A549 (cell line): ENCODE measurements at regions not wholly inside any gene's neighbourhood (a gene's known extent, or its start where the extent isn't known, plus 50 kb on each side); places are given as distances from the start of the nearest gene placed in this dataset.

Experiments used
- ATAC-seq, 2 experiments: fragments of 200-7000 bp in 1 of 2; fragments of >200 bp in 1 of 2; cut with Nextera tagmentation in 1 of 2; cut with Tn5 transposase in 1 of 2; 3 replicates each; pipeline versions ENCODE4 v1.8.0 to v1.9.1; 2018 to 2020; ENCODE audit warnings: mild to moderate bottlenecking in 1 of 2, moderate library complexity in 1 of 2
- CTCF ChIA-PET: fragments of 300-600 bp; sonication (Branson Sonifier 250); formaldehyde crosslinking; extraction: SDS; loops from one replicate; lab custom pipeline; 2021; ENCODE audit warnings: antibody characterized with exemption, inconsistent platforms; lab: Yijun Ruan, JAX
- POLR2A ChIA-PET: fragments of 350-600 bp; formaldehyde crosslinking; extraction: SDS; loops from one replicate; lab custom pipeline; 2021; ENCODE audit warnings: antibody characterized with exemption, inconsistent platforms; lab: Yijun Ruan, JAX
- DNase-seq, 2 experiments: peaks; one replicate each; pipeline versions ENCODE4 v3.0.0 to v3.0.0-alpha.2; 2011 to 2016; ENCODE audit warnings: low read depth in 1 of 2, low spot score in 1 of 2
- FAIRE-seq: peaks from 2 replicates; lab custom pipeline; 2011; peaks lifted over from hg19 to GRCh38; lab: Jason Lieb, UNC
- H3K27ac ChIP-seq, 2 experiments: fragments of >200 bp; sonication (Bioruptor Twin); formaldehyde crosslinking; 3 replicates each; pipeline ENCODE4 v1.5.1; 2016 to 2017
- H3K4me1 ChIP-seq: fragments of >200 bp; sonication (Bioruptor Twin); formaldehyde crosslinking; 3 replicates; pipeline ENCODE4 v1.6.1; 2016
- H3K4me2 ChIP-seq: fragments of >200 bp; sonication (Bioruptor Twin); formaldehyde crosslinking; 3 replicates; pipeline ENCODE4 v1.6.1; 2016
- H3K4me3 ChIP-seq: fragments of >200 bp; sonication (Bioruptor Twin); formaldehyde crosslinking; 3 replicates; pipeline ENCODE4 v1.5.1; 2016
- H3K9me3 ChIP-seq: fragments of >200 bp; sonication (Bioruptor Twin); formaldehyde crosslinking; 3 replicates; pipeline ENCODE4 v1.6.1; 2016
- BHLHE40 ChIP-seq: IDR thresholded peaks from 2 replicates; pipeline ENCODE4 v1.6.1; 2012; ENCODE audit warnings: low read depth, low read length, inconsistent platforms
- CBX2 ChIP-seq: fragments of 200-600 bp; sonication (generic); IDR thresholded peaks from 2 replicates; pipeline ENCODE4 v1.6.1; 2016; ENCODE audit warnings: low read depth, mild to moderate bottlenecking, borderline replicate concordance
- EHF ChIP-seq: fragments of 250-450 bp; sonication (Bioruptor Pico); IDR thresholded peaks from 2 replicates; pipeline ENCODE4 v1.5.0; 2020; ENCODE audit warnings: mild to moderate bottlenecking
- ESRRA ChIP-seq: fragments of 150-350 bp; IDR thresholded peaks from 2 replicates; pipeline ENCODE4 v1.6.1; 2014; ENCODE audit warnings: mild to moderate bottlenecking, low read length, borderline replicate concordance
- FOSB ChIP-seq: fragments of 250-450 bp; sonication (Bioruptor Pico); IDR thresholded peaks from 2 replicates; pipeline ENCODE4 v1.5.0; 2020; ENCODE audit warnings: mild to moderate bottlenecking, moderate library complexity
- FOSL2 ChIP-seq, 2 experiments: fragments of 450-650 bp in 1 of 2; fragments of >200 bp in 1 of 2; sonication (Bioruptor Twin) in 1 of 2; formaldehyde crosslinking; IDR thresholded peaks; 2 replicates each; pipeline versions ENCODE4 v1.5.0 to v1.6.1; 2016 to 2020; ENCODE audit warnings: mild to moderate bottlenecking in 1 of 2, moderate library complexity in 1 of 2
- GATA3 ChIP-seq: IDR thresholded peaks from 2 replicates; pipeline ENCODE4 v1.6.1; 2012; ENCODE audit warnings: borderline replicate concordance
- HEYL ChIP-seq: fragments of 250-450 bp; sonication (Bioruptor Pico); IDR thresholded peaks from 2 replicates; pipeline ENCODE4 v1.8.0; 2021; ENCODE audit warnings: mild to moderate bottlenecking, moderate library complexity
- KDM1A ChIP-seq: fragments of 200-600 bp; sonication (generic); IDR thresholded peaks from 2 replicates; pipeline ENCODE4 v1.6.1; 2016; ENCODE audit warnings: low read depth, mild to moderate bottlenecking
- KDM5A ChIP-seq: fragments of 200-600 bp; sonication (generic); IDR thresholded peaks from 2 replicates; pipeline ENCODE4 v1.6.1; 2016; ENCODE audit warnings: antibody characterized with exemption, mild to moderate bottlenecking
- MAZ ChIP-seq: fragments of 150-350 bp; IDR thresholded peaks from 2 replicates; pipeline ENCODE4 v1.6.1; 2014; ENCODE audit warnings: antibody characterized with exemption, low read depth, low read length, borderline replicate concordance
- NFE2L2 ChIP-seq: fragments of 150-350 bp; conservative IDR thresholded peaks from 2 replicates; pipeline ENCODE4 v1.6.1; 2014; ENCODE audit warnings: low read length
- NR3C1 ChIP-seq: fragments of >200 bp; sonication (Bioruptor Twin); formaldehyde crosslinking; IDR thresholded peaks from 3 replicates; pipeline ENCODE4 v1.6.1; 2017
- POLR2A ChIP-seq: IDR thresholded peaks from 2 replicates; pipeline ENCODE4 v1.6.1; 2012; ENCODE audit warnings: mild to moderate bottlenecking, low read length
- RAD21 ChIP-seq, 2 experiments: fragments of >200 bp in 1 of 2; sonication (Bioruptor Twin) in 1 of 2; formaldehyde crosslinking in 1 of 2; IDR thresholded peaks in 1 of 2; conservative IDR thresholded peaks in 1 of 2; 2 replicates in 1 of 2; 3 replicates in 1 of 2; pipeline ENCODE4 v1.6.1; 2012 to 2018; ENCODE audit warnings: inconsistent platforms in 1 of 2
- RCOR1 ChIP-seq: fragments of 150-350 bp; IDR thresholded peaks from 2 replicates; pipeline ENCODE4 v1.6.1; 2014; ENCODE audit warnings: antibody characterized with exemption, low read length, low read depth
- REST ChIP-seq: fragments of 200-600 bp; sonication (generic); IDR thresholded peaks from 2 replicates; pipeline ENCODE4 v1.6.1; 2016; ENCODE audit warnings: antibody characterized with exemption, mild to moderate bottlenecking, moderate library complexity
- SREBF2 ChIP-seq: fragments of 450-650 bp; IDR thresholded peaks from 2 replicates; pipeline ENCODE4 v1.6.1; 2014; ENCODE audit warnings: mild to moderate bottlenecking, moderate library complexity
- TFCP2L1 ChIP-seq: fragments of 250-450 bp; sonication (Bioruptor Pico); IDR thresholded peaks from 2 replicates; pipeline ENCODE4 v1.5.0; 2021; ENCODE audit warnings: mild to moderate bottlenecking
- ZC3H11A ChIP-seq: fragments of 450-650 bp; IDR thresholded peaks from 2 replicates; pipeline ENCODE4 v1.6.1; 2014; ENCODE audit warnings: antibody characterized with exemption, mild to moderate bottlenecking
- ZNF302 ChIP-seq: fragments of 250-450 bp; sonication (Bioruptor Pico); IDR thresholded peaks from 2 replicates; pipeline ENCODE4 v1.9.0; 2021; ENCODE audit warnings: inconsistent platforms, mild to moderate bottlenecking, moderate library complexity
- WGBS: methylation state at CpG from one replicate; pipeline ENCODE4 v1.1.6; 2017; ENCODE audit errors: missing lambda C conversion rate; 5-methylcytosine and 5-hydroxymethylcytosine counted together
- TF ChIP-seq, protein P1 (sequence below): fragments of >200 bp; sonication (Bioruptor Twin); formaldehyde crosslinking; IDR thresholded peaks from 3 replicates; pipeline ENCODE4 v1.5.1; 2016

DNA sequence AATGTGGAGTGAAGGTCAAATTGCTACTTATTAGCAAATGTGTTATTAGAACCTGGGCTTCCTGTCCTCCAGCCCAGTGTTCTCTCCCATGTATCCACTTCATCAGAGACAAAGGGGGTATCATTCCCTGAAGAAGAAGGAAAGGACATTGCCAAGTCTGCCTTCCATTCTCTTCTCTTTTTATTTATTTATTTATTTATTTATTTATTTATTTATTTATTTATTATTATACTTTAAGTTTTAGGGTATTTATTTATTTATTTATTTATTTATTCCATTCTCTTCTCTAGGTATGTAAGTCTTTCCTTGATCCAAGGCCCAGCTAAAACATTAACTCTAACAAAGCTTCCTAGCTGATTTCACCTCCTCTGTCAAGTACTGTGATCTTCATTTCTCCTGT is 277.8 kb upstream of the DNAJC19 start:
- CTCF ChIA-PET, result no interaction called here

DNA sequence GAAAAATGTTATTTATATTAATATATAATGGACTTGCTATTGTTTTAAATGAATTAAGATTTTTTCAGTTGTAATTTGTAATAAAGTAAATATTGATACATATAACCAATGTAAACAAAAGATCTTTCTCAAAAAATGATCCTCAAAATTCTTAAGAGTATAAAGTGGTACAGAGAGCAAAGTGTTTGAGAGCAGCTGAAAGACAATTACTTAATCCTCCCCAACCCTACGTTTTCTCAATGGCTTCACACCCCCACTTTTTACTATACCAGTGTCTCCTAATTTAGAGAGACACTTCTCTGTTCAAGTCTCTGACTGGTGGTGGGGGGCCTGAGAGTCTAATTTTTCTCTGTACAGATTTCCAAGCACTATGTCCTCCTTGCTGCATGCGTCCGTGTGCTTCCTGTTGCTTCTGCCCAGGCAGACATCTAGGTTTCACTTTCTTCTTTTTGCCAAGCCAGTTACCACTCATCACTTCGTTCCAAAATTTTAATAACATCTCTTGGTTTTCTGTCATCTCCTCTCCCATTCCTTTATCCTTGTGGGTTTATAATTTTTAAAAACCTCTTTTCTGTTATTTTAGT is 276.3 kb upstream of the DNAJC19 start:
- no peak for ATAC-seq
- ChIA-PET CTCF (no interaction called here), POLR2A (no interaction called here)
- peak overlapping the region; percentile 28; the same call in 2 of the 3 replicates for H3K4me2 ChIP-seq
- DNase-seq, result no peak
- no peaks in the 10 kb centered on the region for H3K4me1 ChIP-seq
- H3K4me3 ChIP-seq, result no peak overlapping the region
- TF ChIP-seq ZNF302 (CRISPR knock-in tag), result no peak
- TF ChIP-seq TFCP2L1 (CRISPR knock-in tag), result no peak
- TF ChIP-seq, all 56 proteins: peak for 0
- WGBS, result 19% methylated on average over 4 of the region's 4 CpGs
- Histone ChIP-seq H3K9me3 (no peaks in the 10 kb centered on the region), H3K27ac (no peak overlapping the region)
- no peak for FAIRE-seq

More for the DNA sequence above, 277.8 kb upstream of the DNAJC19 start:
- TF ChIP-seq NFE2L2 (no peak), ZC3H11A (peak; percentile 55)
- Histone ChIP-seq H3K4me3 (no peak overlapping the region), H3K4me2 (no peak overlapping the region), H3K27ac (no peak overlapping the region), H3K4me1 (no peaks in the 10 kb centered on the region), H3K9me3 (no peaks in the 10 kb centered on the region)
- ATAC-seq (no peak), FAIRE-seq (no peak), DNase-seq (no peak)
- POLR2A ChIA-PET, result no interaction called here

DNA sequence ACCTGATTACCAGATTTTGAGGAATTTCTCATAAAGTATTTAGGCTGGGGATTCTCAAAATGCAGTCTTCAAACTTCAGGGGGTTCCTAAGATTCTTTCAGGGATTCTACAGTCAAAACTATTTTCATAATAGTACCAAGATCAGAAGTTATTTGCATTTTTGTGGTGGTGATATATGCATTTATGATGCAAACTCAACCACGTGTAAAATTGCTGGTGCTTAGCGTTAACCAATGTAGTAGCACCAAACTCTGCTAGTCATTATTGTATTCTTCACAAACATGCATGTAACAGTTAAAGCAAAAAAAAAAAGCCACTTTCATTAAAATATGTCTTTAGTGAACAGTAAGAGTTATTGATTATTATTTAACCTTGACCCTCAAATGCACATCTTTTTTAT is 274.9 kb upstream of the DNAJC19 start:
- Histone ChIP-seq H3K4me3 (no peak overlapping the region), H3K27ac (no peak overlapping the region), H3K4me1 (no peaks in the 10 kb centered on the region), H3K4me2 (no peak overlapping the region)
- DNase-seq (no peak), FAIRE-seq (no peak), ATAC-seq (no peak)
- WGBS, result 58% methylated on average over 2 of the region's 2 CpGs
- CTCF ChIA-PET, result no interaction called here
- TF ChIP-seq MAZ, result no peak
- no peak for TF ChIP-seq SREBF2
- no peak for TF ChIP-seq ESRRA
- TF ChIP-seq GATA3, result no peak
- TF ChIP-seq, all 56 proteins: peak for 0
- H3K9me3 ChIP-seq, result no peaks in the 10 kb centered on the region
- POLR2A ChIA-PET, result no interaction called here

DNA sequence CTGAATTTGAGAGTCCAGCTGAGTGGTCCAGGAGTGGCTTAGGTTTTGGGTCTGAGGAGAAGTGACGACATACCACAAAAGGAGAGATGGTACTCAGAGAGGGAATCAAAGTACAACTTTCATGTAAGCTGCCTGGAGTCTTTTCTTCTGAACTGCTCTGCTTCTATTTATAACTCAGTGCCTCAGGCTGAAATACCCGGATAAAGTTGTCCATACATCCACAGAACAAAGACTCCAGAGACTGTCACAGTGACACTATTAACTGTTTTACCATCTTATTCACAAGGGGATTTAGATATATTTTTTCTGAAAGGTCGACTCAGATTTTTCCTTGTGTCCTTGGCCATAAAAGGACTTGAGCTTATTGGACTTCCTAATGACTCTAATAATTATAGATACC is 264.3 kb upstream of the DNAJC19 start:
- TF ChIP-seq BHLHE40 (no peak), HEYL (CRISPR knock-in tag) (no peak), EHF (CRISPR knock-in tag) (no peak), REST (no peak), KDM5A (no peak), POLR2A (no peak), CBX2 (no peak)
- TF ChIP-seq, all 56 proteins: peak for 0
- 0% methylated on average over 3 of the region's 3 CpGs for WGBS
- no peaks in the 10 kb centered on the region for H3K9me3 ChIP-seq
- H3K4me3 ChIP-seq, result no peak overlapping the region
- DNase-seq (no peak), FAIRE-seq (no peak), ATAC-seq (no peak)
- ChIA-PET CTCF (no interaction called here), POLR2A (no interaction called here)
- H3K4me1 ChIP-seq, result no peaks in the 10 kb centered on the region
- H3K4me2 ChIP-seq, result no peak overlapping the region
- H3K27ac ChIP-seq, result no peak overlapping the region

DNA sequence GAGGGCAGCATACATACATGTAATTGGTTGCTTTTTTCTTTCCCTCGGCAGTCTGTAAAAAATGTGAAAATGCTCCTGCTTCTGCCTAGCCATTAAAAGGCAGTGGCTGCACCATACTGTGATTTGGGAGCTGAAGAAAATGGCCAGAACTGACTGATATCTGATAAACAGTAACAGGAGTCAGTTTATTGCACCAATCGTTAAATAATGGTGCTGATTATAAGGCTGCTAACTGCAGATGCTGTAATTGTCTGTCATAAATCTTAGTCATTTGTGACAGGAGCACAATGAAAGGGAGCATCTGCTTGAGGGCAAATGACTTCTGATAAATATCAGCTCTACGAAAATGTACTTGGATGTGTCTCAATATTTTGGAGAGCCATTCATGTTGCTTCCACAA is 263.1 kb upstream of the DNAJC19 start:
- no peak for DNase-seq
- CTCF ChIA-PET, result no interaction called here
- no peak overlapping the region for H3K27ac ChIP-seq
- H3K4me2 ChIP-seq, result no peak overlapping the region
- no peaks in the 10 kb centered on the region for H3K9me3 ChIP-seq
- TF ChIP-seq, protein P1, sequence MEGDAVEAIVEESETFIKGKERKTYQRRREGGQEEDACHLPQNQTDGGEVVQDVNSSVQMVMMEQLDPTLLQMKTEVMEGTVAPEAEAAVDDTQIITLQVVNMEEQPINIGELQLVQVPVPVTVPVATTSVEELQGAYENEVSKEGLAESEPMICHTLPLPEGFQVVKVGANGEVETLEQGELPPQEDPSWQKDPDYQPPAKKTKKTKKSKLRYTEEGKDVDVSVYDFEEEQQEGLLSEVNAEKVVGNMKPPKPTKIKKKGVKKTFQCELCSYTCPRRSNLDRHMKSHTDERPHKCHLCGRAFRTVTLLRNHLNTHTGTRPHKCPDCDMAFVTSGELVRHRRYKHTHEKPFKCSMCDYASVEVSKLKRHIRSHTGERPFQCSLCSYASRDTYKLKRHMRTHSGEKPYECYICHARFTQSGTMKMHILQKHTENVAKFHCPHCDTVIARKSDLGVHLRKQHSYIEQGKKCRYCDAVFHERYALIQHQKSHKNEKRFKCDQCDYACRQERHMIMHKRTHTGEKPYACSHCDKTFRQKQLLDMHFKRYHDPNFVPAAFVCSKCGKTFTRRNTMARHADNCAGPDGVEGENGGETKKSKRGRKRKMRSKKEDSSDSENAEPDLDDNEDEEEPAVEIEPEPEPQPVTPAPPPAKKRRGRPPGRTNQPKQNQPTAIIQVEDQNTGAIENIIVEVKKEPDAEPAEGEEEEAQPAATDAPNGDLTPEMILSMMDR, result no peak
- TF ChIP-seq MAZ, result no peak
- no peak for TF ChIP-seq FOSL2 (IDR thresholded peaks at IDR 0.05)
- no peak for TF ChIP-seq FOSL2 (CRISPR knock-in tag; IDR thresholded peaks at IDR 0.05)
- no peak for TF ChIP-seq ZNF302 (CRISPR knock-in tag)
- no peak for TF ChIP-seq NR3C1
- no peak for TF ChIP-seq RCOR1
- TF ChIP-seq FOSB, result no peak
- no peak for TF ChIP-seq POLR2A
- TF ChIP-seq KDM1A, result no peak
- no peak for TF ChIP-seq RAD21 (conservative IDR thresholded peaks at IDR 0.05 in 1 of 2, IDR thresholded peaks at IDR 0.05 in 1 of 2)
- no peak overlapping the region for H3K4me3 ChIP-seq
- 4% methylated on average over 3 of the region's 3 CpGs for WGBS
- H3K4me1 ChIP-seq, result no peaks in the 10 kb centered on the region
- FAIRE-seq, result no peak
- POLR2A ChIA-PET, result no interaction called here
- no peak for ATAC-seq
